ENCODE measurements at regions not wholly inside any gene's neighbourhood (a gene's known extent, or its start where the extent isn't known, plus 50 kb on each side); places are given as distances from the start of the nearest gene placed in this dataset.

DNA sequence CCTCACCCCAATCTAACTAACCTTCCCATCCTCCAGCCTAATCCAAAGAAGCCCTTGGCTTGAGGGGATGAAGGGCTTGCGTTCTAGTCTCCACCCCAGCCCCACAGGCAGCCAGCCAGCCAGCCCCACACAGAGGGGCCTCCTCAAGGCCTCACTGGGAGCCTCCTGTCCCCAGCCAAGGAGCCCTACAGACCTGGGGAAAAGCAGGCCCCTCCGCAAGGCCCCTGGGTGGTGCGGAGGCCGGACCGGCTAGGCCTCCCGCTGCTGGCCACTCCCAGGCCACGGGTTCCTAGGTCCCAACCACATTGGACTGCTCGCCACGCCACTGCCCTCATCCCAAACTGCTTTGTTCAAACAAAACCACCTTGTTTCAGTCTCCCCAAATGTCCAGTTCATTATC lies 78.0 kb downstream of the ZIC5 start:
- DNase-seq (ENCODE audit: low read depth) = no peak

DNA sequence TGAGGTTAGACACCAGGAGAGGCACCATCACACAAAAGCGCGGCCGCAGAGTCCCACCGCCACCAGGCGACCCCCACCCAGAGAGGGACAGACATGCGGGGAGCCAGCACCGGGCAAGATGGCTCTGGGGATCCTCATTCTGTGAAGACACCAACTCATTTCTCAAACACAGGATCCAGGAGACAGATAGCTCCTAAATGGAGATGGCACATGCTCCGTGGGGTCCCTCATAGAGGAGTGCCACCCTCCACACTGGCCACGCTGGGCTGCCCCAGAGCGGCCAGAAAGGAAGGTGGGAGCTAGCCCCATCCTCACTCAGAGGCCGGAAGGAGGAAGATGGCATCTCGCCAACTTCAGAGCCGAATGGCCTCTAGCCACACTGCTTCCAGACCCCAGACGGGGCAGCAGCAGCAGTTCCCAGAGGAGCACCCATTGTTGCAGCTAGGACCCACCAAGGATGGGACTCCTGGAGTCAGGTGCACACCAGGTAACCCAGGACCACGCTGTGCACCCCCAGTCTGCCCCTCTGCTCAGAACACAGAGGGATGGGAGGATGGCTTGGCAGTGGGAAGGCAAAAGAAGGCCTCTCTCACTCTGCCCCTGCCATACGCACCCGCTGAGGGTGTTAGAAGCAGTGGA lies 78.6 kb downstream of the ZIC5 start:
- no peak for DNase-seq (ENCODE audit: low read depth)

DNA sequence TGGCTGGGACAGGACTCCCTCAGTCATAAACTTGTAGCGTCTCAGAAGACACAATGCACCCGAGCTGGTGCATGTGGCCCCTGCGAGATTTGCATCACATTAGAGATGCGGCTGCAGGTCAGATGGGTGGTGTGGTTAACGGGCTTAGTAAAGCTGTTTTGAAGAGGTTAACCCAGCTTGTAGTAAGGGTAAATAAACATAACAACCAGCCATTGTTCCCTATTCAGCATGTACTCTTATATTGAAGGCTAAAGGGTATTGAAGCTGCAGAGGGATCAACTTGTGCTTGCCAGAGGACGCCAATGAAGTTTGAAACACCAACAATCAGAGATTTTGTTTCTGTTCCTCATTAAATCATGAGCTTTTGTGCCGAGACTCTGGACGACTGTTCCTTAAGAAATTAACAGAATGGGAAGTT lies 79.4 kb downstream of the ZIC5 start:
- no peak for DNase-seq (ENCODE audit: low read depth)

DNA sequence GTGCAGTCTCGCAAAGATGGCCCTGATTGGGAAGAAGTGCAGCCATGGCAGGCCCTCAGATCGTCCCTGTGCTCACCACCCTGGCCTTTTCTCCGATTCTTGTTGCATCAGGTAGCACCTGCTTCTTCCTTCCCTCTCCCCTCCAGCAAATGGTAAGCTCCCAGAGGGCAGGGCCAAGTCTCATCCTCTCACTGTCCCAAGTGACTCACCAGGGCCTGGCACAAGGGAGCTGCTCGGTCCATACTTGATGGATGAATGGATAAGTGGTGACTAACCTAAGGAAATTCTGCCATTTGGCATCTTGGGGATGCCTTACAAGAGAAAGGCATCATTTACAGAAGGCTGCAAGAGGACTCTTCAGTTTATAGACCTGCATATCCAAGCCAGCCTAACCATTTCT lies 84.9 kb downstream of the ZIC5 start:
- peak; percentile 2 for DNase-seq (ENCODE audit: low read depth)

DNA sequence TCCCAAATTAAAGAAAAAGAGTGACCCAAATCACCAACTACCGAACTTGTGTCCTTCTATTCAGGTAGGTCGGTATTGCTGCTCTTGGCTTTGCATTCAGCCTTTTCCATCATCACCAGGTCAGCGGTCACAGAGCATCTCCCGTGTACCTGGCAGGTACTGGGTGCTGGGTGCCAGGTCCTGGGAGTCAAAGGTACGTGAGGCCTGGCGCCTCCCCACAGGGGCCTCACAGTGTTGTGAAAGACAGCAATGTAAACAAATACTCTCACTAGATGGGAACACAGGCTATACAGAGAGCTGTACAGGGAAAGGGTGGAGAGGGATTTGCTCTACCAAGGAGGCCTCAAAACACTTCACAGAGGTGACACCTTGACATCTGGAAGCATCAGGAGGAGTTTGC lies 86.7 kb downstream of the ZIC5 start:
- no peak for DNase-seq (ENCODE audit: low read depth)

DNA sequence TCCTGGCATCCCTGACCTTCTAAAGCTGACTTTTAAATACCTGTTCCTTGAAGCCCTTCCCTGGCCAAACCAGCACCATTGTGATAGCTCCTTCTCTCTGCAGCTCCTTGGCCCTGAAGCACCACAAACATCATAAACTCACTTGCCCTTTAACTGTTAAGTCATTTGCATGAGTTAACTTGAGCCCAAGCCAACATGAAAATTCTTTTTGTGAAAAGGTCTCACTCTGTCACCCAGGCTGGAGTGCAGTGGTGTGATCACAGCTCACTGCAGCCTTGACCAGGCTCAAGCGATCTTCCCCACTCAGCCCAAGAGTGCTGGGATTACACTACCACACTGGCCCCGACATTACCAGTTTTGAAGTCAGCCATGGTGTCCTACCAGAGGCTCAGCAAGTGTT lies 87.8 kb downstream of the ZIC5 start:
- DNase-seq (ENCODE audit: low read depth) = no peak

DNA sequence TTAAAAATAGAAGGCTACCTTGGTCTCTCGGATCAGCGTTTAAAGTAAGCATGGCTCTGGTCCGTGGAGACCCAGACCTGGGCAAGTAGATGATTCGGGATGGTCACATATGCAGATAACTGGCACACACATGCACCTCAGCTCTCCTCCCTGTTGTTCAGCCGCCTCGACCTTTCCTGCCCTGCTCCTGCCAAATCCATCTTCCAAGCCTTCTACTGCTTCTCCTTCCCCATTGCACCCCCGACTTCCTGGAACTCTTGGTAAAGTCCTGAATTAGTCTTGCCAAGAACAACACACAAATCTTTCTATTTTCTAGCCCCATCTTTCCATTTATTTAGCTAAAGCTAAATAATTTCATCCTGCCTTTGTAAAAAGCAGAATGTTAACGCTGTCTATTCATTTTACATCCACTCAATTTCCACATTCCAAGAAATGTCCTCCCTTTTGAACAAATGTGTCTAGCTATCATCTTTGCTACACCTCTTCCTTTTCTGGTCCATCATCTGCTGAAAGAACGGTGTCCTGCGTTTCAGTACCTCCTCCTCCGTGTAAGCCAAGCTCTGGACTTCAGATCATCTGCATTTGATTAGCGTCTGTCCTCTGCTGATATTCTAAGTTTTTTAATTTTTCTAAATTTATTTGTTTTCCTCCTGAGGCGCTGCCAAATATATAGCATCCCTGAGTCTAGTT lies 92.5 kb downstream of the ZIC5 start:
- no peak for DNase-seq (ENCODE audit: low read depth)

DNA sequence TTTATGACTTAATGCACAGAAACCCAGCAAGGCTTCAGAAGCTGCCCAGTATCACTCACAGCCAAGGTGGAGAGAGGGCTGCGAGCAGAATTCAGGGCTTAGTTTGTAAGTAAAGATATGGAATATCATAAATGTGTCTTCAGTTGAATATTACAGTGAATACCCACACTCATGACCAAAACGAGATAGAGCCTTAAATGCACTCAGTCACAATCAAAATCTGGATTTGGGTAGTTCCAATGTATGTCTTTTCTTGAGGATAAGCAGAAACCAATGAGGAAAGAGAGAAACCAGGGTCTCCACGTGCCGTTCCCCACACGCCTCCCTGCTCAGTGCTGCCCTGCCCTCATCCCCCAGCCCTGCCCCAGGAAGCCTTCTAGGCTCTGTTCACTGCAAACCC lies 94.9 kb downstream of the ZIC5 start:
- no peak for DNase-seq (ENCODE audit: low read depth)

DNA sequence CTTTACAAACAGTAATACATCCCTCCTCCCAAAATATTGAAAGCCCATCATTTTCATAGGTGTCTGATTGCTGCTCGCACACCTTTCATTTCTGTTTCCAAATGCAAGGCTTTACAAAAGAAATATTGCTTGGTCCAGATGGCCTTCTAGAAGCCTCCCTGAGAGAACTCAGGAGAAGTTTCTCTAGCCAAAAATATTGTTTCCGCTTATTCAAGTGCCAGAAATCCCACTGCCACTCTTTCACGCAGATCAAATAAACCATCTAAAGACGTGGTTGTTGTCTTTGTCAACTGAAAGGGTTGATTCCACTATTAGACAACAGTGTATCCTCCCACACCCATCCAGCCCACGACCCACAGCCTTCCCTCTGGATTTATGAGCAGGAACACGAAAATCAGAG lies 96.2 kb downstream of the ZIC5 start:
- no peak for DNase-seq (ENCODE audit: low read depth)

DNA sequence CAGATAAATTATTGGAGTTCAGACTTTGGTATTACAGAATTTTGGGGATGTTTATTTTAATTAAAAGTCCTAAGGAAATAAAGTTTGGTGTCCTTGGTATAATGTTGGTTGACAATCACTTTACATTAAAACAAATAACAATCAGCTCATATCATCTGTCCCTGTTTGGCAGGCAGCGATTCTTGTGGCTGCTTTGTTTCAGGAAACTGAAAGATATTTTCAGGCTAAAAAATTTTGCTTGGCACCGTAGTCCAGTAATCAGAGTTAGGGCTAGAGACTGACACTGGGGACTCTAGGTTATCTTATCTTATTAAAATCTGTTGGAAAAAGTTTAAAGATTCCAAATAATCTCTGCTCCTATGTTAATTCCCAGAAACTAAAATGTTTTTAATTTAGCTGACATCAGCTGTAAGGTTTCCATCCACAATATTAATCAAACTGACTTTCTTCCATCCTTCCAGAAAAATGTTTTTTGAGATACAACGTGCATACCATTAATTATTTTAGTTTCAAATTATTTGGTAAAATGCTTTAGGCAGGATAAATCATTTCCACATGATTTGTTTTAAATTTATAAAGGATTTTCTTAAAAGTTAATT lies 97.6 kb downstream of the ZIC5 start:
- no peak for DNase-seq (ENCODE audit: low read depth)

DNA sequence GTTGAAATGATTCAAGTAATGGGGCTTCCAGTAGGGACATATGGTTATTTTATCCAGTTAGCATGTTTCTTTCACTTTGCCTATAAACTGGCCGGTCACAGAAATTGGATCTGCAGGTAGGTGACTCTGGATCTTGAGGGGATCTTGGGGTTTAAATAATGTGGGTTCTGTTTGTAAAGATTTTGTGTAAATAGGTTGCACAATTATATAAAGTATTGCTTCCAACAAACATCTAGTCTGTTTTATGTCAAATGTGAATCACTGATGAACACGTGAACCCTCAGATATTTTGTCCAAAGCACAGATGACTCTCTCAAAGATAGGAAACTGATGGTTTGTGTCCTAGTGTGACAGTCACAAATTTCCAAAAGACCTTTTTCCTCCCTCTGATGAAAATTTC lies 98.4 kb downstream of the ZIC5 start:
- DNase-seq (ENCODE audit: low read depth) = no peak

DNA sequence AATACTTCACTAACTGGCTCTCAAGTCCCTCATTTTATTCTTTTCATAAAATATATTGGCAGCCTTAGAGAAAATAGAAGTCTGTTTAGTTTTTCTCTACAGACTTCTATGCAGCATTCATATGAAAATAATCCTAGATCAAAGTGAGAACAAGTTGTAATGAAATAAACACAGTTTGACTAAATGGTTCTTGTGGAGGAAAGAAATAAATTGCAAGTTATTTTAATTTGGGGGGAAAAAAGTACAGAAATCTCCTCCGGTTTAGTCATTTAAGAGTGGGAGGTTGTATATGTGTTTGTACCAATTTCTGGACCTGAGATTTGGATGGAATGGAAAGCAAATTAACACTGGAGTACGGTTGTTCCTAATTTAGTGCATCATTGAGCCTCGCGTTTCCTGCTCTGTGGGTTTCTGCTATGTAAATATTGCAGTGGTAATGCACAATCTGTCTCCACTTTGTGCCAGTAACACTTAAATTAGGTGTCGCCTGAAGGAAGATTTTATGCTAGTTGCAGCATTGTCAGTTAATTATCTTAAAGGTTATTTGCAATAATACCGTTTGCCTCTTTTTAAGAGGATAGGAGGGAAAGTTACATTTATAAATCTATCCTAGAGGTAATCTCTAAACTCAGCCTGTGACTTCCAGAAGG lies 100.2 kb downstream of the ZIC5 start:
- DNase-seq (ENCODE audit: low read depth) = no peak

DNA sequence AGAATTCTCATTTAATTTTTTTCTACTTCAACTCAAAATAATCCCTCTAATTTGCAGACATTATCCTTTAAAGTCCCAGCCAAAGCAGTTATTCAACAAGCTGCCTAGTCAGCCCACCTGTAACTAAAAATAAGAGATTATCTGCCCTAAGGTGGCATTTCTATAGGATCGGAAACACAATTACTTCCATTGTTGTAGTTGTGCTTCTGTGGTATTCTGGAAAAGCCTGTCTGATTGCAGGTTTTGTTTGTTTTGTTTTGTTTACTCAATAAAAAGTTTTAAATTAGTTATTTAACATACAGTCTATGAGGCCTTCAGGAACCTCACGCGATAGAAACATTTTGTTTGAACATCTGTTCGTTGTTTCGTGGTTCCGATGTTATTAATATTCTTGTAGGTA lies 101.0 kb downstream of the ZIC5 start:
- DNase-seq (ENCODE audit: low read depth) = no peak

DNA sequence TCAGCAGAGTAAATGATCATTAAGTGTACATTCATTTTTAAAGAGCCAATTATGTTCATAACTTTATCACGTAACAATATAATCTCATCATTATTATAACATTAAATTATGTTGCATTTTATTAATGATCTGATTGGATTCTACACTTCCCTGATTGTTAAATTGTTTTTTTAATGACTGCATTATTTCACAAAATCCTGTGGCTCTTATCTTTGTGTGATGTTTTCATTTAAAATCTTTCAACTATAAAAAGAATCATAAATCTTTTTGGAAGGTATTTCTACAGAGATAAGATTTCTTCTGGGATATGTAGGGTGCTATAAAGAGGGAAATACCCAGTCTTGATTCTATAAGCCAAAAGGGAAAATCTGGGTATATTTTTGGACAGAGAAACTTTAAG lies 101.7 kb downstream of the ZIC5 start:
- no peak for DNase-seq (ENCODE audit: low read depth)

DNA sequence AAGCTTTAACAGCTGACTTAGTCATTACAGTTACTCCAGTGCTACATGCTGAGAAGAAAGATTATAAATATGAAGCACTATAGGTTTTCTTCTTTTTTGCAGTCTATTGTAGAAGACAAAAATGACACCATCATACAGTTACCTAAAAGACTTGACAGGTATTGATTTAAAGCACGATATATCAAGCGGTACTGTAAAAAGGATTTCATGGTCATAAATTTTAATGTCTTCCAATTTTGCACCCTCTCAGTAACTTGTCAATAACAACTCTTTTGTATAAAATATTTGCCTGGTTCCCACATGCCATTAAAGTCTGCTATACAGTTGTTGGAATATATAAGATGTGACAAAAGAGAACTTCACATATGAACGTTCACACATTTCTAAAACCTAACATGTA lies 102.8 kb downstream of the ZIC5 start:
- DNase-seq (ENCODE audit: low read depth) = no peak

DNA sequence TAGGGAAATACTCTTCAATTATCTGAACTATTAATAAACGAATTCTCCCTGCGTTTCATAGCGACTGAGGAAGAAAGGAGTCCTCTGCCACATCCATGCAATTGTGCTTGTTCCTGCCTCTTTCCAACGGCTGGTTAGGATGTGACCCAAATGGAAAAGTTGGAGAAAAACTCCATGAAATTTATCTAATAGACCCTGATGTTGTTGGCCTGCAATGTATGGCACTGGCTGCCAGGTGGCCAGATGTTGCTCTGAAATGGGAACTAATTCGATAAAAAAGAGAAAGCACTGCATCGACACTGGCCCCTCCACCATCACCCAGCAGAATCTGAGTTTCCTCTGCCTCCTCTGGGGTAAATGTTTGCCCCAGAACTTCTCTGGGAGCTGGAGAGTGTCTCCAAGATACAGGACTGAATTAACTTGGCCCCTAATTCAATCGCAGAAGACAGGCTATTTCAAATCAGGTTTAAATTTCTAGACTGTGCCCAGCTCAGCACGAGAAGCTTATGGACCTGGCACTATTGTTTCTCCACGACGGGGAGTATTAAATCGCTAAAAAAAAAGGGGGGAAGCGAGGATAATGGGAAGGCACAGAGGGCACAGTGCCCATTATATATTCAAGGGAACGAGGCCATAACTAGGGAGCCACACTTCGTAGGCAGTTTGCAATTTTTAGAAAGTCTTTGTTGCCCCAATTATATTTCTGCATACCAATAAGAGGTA lies 103.9 kb downstream of the ZIC5 start:
- no peak for DNase-seq (ENCODE audit: low read depth)

DNA sequence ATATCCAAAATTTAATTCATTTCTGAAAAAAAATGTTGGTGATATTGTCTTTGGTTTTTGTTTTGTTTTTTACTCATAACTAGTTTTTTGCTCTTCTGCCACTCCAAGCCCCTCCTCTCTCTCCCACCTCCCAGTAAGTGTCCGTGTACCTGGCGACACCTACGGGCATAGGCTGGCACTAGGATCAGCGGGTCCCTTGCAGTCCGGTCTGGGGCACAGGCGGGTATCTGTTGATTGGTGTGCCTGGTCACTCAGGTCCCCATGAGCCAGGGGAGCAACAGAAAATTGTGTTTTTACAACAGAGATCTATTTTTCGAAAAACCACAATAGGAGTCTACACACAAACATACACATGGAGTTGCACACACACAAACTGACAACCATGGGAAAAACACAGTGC lies 104.8 kb downstream of the ZIC5 start:
- DNase-seq (ENCODE audit: low read depth) = no peak

DNA sequence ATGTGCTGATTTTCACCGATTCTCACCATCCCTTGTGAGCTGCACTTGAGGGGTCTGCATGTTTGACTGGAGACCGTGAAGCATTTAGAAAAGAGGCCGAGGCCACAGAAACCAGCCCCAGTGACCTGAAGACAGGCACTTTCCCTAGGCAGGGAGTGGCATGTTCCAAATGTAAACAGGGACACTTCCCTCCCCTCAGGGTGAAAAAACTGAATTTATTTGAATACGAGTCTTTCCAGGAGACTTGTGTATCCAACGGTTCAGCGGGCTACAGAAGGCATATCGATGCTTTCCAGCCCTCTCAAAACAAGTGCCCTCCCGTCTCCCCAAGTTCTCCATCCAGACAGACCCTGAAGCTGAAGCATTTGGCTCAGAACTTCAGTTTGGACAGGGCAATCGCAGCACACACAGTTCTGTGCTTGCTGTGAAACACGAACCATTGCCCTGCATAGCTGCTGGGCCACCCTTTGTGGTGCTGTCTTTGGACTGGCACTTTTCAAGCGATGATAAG lies 106.1 kb downstream of the ZIC5 start:
- no peak for DNase-seq (ENCODE audit: low read depth)

DNA sequence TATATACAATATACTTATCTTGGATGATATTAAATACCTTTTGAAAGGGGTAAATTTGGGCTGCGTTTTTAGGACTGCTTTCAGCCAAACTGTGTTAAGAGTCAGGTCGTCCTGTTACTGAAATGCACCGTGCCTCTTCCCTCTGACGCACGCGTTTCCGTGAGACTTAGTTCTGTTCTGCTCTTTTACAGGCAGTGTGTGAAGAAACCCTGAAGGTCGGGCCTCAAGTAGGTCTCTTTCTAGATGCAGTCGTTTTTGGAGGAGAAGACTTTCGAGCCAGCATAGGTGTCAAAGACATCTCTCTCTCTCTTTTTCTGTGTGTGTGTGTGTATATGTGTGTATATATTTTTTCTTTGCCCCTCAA lies 107.0 kb downstream of the ZIC5 start:
- DNase-seq (ENCODE audit: low read depth) = no peak

DNA sequence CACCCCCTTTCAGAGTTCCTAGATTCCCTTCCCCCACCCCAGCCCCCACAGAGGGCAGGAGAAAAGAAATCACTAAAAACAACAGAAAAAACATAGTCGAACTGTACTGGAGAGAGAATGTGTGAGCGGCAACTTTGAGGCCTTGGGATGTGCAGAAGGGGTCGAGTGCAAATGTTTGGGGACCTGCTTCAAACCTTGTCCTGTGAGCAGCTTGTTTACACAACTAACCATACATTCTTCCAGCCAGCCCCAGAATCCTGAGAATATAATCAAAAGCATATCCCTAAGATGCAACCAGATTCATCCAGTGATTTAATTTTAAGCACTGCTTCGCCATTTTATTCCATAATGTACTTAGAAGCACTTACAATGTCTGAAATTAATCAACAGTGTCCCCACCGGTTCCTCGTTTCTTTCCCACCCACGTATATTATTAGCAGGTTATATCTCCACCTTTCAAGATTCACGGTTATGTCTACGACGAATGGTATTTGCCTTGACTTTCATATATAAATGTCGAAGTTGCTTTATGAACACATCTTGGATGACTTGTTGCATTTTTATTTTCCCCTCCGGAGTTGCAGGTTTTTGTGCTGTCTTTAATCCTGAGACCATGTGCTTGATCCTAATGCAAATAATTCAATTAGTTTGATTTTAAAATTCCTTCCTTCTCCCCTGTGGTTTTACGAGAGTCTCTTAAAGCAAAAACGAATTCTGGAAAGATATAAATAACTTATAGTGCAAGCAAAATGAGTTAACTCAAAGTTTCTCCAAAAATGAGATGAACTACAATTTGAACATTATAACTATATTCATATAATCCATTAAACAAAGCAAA lies 107.6 kb downstream of the ZIC5 start:
- no peak for DNase-seq (ENCODE audit: low read depth)

DNA sequence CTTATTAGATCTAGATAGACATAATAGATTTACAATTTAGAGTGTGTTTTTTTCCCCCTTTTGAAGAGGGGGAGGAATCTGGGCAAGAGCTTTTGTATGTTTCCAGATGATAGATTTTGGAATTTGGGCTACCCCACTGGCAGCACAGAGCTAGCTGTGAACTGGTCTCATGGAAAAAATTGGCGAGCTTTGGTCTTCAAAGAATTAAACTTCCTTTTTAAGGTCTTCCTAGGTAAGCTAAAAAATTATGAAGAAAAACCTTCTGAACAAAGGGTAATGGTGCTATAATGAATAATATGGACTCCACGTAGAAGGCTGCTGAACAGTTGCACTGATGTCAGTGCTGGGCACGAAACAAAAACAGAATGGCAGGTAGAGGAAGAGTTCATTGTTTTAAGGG lies 109.3 kb downstream of the ZIC5 start:
- DNase-seq (ENCODE audit: low read depth) = no peak
